CD14-positive monocyte (primary cell): ENCODE measurements at regions not wholly inside any gene's neighbourhood (a gene's known extent, or its start where the extent isn't known, plus 50 kb on each side); places are given as distances from the start of the nearest gene placed in this dataset.

Experiments used
- DNase-seq, 3 donors: peaks; one replicate each; pipeline ENCODE4 v3.0.0-alpha.2; 2011 to 2022
- H2AFZ ChIP-seq: 2 replicates; pipeline ENCODE4 v1.6.0; 2012; ENCODE audit warnings: mild to moderate bottlenecking, low read depth, low read length, inconsistent platforms; ENCODE audit not compliant: insufficient read depth, poor library complexity, severe bottlenecking
- H3K27ac ChIP-seq, 2 donors: 1 replicate in 1 of 2; 2 replicates in 1 of 2; pipeline ENCODE4 v1.5.1; 2012 to 2013; ENCODE audit warnings: low read length in 2 of 2, control low read depth in 1 of 2, inconsistent platforms in 1 of 2, low read depth in 1 of 2, mild to moderate bottlenecking in 1 of 2
- H3K27me3 ChIP-seq, 2 donors: one replicate each; pipeline versions ENCODE4 v1.6.0 to v1.6.1; 2011 to 2013; ENCODE audit warnings: low read length in 2 of 2; ENCODE audit not compliant: control insufficient read depth in 2 of 2, insufficient read depth in 2 of 2
- H3K36me3 ChIP-seq, 2 donors: replicated peaks in 1 of 2; 1 replicate in 1 of 2; 2 replicates in 1 of 2; pipeline versions ENCODE4 v1.5.1 to v1.6.1; 2012 to 2013; ENCODE audit warnings: low read length in 2 of 2, control low read depth in 1 of 2, inconsistent platforms in 1 of 2, mild to moderate bottlenecking in 1 of 2; ENCODE audit not compliant: insufficient read depth in 2 of 2, control insufficient read depth in 1 of 2
- H3K4me1 ChIP-seq, 2 donors: 1 replicate in 1 of 2; 2 replicates in 1 of 2; pipeline versions ENCODE4 v1.5.1 to v1.6.1; 2012 to 2013; ENCODE audit warnings: low read length in 2 of 2, control low read depth in 1 of 2, inconsistent platforms in 1 of 2, mild to moderate bottlenecking in 1 of 2, moderate library complexity in 1 of 2; ENCODE audit not compliant: insufficient read depth in 2 of 2, control insufficient read depth in 1 of 2
- H3K4me2 ChIP-seq: replicated peaks from 2 replicates; pipeline ENCODE3; 2012; ENCODE audit warnings: low read length, moderate library complexity, mild to moderate bottlenecking; ENCODE audit not compliant: poor library complexity, severe bottlenecking; ENCODE audit errors: extremely low read depth
- H3K4me3 ChIP-seq, 3 experiments: fragments of 200-600 bp in 1 of 3; sonication (generic) in 1 of 3; replicated peaks in 1 of 3; 1 replicate in 2 of 3; 2 replicates in 1 of 3; pipeline ENCODE4 v1.5.1; 2011 to 2013; ENCODE audit warnings: low read length in 3 of 3, mild to moderate bottlenecking in 3 of 3, control low read depth in 2 of 3, low read depth in 2 of 3, inconsistent platforms in 1 of 3, moderate library complexity in 1 of 3
- H3K79me2 ChIP-seq: 2 replicates; pipeline ENCODE4 v1.6.0; 2012; ENCODE audit warnings: mild to moderate bottlenecking, control low read depth, inconsistent platforms, low read length, moderate library complexity; ENCODE audit not compliant: insufficient read depth
- H3K9ac ChIP-seq: 2 replicates; pipeline ENCODE4 v1.6.0; 2017; ENCODE audit warnings: low read length, mild to moderate bottlenecking; ENCODE audit not compliant: insufficient read depth, poor library complexity, severe bottlenecking
- H3K9me3 ChIP-seq, 2 donors: replicated peaks in 1 of 2; 1 replicate in 1 of 2; 2 replicates in 1 of 2; pipeline versions ENCODE4 v1.5.1 to v1.6.1; 2012 to 2013; ENCODE audit warnings: low read length in 2 of 2, control low read depth in 1 of 2; ENCODE audit not compliant: control insufficient read depth in 1 of 2, insufficient read depth in 1 of 2
- H4K20me1 ChIP-seq: 2 replicates; pipeline ENCODE4 v1.6.0; 2012; ENCODE audit warnings: mild to moderate bottlenecking, low read length, control low read depth, moderate library complexity; ENCODE audit not compliant: insufficient read depth
- H3K27ac Mint-ChIP-seq, 7 donors: one replicate each; pipeline ENCODE4 v1.8.0; 2020; ENCODE audit warnings: mild to moderate bottlenecking in 7 of 7, mixed read lengths in 7 of 7, moderate library complexity in 6 of 7, inconsistent platforms in 2 of 7
- H3K27me3 Mint-ChIP-seq, 3 donors: one replicate each; pipeline ENCODE4 v1.8.0; 2021 to 2022; ENCODE audit warnings: low read depth in 3 of 3, mild to moderate bottlenecking in 3 of 3, mixed read lengths in 3 of 3, moderate library complexity in 3 of 3, inconsistent platforms in 1 of 3
- H3K36me3 Mint-ChIP-seq, 2 donors: one replicate each; pipeline ENCODE4 v1.8.0; 2020; ENCODE audit warnings: mixed read lengths in 2 of 2, inconsistent platforms in 1 of 2, mild to moderate bottlenecking in 1 of 2
- H3K4me1 Mint-ChIP-seq: one replicate; pipeline ENCODE4 v1.8.0; 2020; ENCODE audit warnings: mild to moderate bottlenecking, mixed read lengths
- H3K4me3 Mint-ChIP-seq, 2 donors: one replicate each; pipeline ENCODE4 v1.8.0; 2020; ENCODE audit warnings: mild to moderate bottlenecking in 2 of 2, mixed read lengths in 2 of 2, moderate library complexity in 1 of 2
- H3K9me3 Mint-ChIP-seq, 7 donors: one replicate each; pipeline ENCODE4 v1.8.0; 2020 to 2022; ENCODE audit warnings: mixed read lengths in 7 of 7, mild to moderate bottlenecking in 6 of 7, moderate library complexity in 6 of 7, inconsistent platforms in 2 of 7
- WGBS: methylation state at CpG from one replicate; pipeline ENCODE4 v1.1.5; 2013; ENCODE audit warnings: missing lambda C conversion rate; ENCODE audit not compliant: insufficient coverage; 5-methylcytosine and 5-hydroxymethylcytosine counted together
- intact Hi-C, 2 donors: fragments of 100-400 bp; cut with micrococcal nuclease; formaldehyde crosslinking; loops; one replicate each; pipeline versions ENCODE4 v1.15.0 to v1.15.1; 2023
- TF ChIP-seq, protein P1 (sequence below): fragments of 200-600 bp; IDR thresholded peaks from one replicate; pipeline ENCODE4 v1.8.0; 2022; ENCODE audit warnings: antibody characterized with exemption, mild to moderate bottlenecking

DNA sequence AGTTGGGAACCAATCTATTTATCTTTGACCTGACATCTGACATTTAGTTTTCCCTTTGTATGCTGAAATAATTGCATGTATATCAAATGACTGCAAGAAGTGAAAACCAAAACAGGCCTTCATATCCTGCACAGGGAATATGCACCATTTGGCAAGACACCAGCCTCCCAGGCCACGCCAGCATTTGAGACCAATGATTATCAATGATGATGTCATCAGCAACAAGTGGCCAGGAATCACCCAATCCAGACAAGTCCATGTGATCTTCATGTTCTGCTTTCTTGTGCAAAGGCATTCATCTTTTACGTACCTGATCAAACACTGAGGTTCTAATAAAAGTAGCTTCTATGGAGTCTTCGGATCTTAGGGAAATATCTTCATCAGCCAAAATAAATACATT is 107.4 kb upstream of the TENT5A start:
- no peaks in the 10 kb centered on the region for H3K79me2 ChIP-seq
- no peak overlapping the region for H2AFZ ChIP-seq
- Mint-ChIP-seq H3K27ac (peak overlapping the region in 1 of 7 donors; percentile 22), H3K4me1 (peaks cover 8% of the 10 kb centered on the region), H3K9me3 (peaks cover 0 to 2% (median 0%) of the 10 kb centered on the region in 7 donors), H3K36me3 (no peaks in the 10 kb centered on the region), H3K27me3 (peaks cover 0 to 2% (median 0%) of the 10 kb centered on the region in 3 donors), H3K4me3 (no peak overlapping the region)
- DNase-seq = no peak
- no peaks in the 10 kb centered on the region for H3K9me3 ChIP-seq
- 100% methylated on average over 1 of the region's 3 CpGs for WGBS
- H3K27ac ChIP-seq = no peak overlapping the region
- intact Hi-C loops = loop anchor here in 1 of 2 donors (5.0 kb wide), 1 partner anchor 318 kb away; no protein-coding TSS in a partner anchor
- no peaks in the 10 kb centered on the region for H3K27me3 ChIP-seq
- H3K4me1 ChIP-seq = no peaks in the 10 kb centered on the region
- no peak overlapping the region for H3K4me3 ChIP-seq
- TF ChIP-seq, protein P1, sequence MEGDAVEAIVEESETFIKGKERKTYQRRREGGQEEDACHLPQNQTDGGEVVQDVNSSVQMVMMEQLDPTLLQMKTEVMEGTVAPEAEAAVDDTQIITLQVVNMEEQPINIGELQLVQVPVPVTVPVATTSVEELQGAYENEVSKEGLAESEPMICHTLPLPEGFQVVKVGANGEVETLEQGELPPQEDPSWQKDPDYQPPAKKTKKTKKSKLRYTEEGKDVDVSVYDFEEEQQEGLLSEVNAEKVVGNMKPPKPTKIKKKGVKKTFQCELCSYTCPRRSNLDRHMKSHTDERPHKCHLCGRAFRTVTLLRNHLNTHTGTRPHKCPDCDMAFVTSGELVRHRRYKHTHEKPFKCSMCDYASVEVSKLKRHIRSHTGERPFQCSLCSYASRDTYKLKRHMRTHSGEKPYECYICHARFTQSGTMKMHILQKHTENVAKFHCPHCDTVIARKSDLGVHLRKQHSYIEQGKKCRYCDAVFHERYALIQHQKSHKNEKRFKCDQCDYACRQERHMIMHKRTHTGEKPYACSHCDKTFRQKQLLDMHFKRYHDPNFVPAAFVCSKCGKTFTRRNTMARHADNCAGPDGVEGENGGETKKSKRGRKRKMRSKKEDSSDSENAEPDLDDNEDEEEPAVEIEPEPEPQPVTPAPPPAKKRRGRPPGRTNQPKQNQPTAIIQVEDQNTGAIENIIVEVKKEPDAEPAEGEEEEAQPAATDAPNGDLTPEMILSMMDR = no peak
- no peak overlapping the region for H3K4me2 ChIP-seq
- no peak overlapping the region for H3K9ac ChIP-seq
- H4K20me1 ChIP-seq = no peaks in the 10 kb centered on the region
- H3K36me3 ChIP-seq = no peaks in the 10 kb centered on the region

- Histone ChIP-seq H3K79me2 (no peaks in the 10 kb centered on the region), H3K27ac (no peak overlapping the region), H2AFZ (no peak overlapping the region), H3K9me3 (no peaks in the 10 kb centered on the region), H3K4me1 (no peaks in the 10 kb centered on the region), H3K4me2 (no peak overlapping the region), H3K27me3 (no peaks in the 10 kb centered on the region), H4K20me1 (no peaks in the 10 kb centered on the region), H3K36me3 (no peaks in the 10 kb centered on the region), H3K4me3 (no peak overlapping the region), H3K9ac (no peak overlapping the region)
- no peak overlapping the region for H3K4me3 Mint-ChIP-seq
- peaks cover 8% of the 10 kb centered on the region for H3K4me1 Mint-ChIP-seq
- peaks cover 0 to 1% (median 0%) of the 10 kb centered on the region in 7 donors for H3K9me3 Mint-ChIP-seq
- intact Hi-C loops = no loop called here
- H3K27me3 Mint-ChIP-seq = no peaks in the 10 kb centered on the region
- DNase-seq = no peak
- H3K36me3 Mint-ChIP-seq = no peaks in the 10 kb centered on the region
- peak overlapping the region in 1 of 7 donors; percentile 22 for H3K27ac Mint-ChIP-seq
- TF ChIP-seq, protein P1 = no peak
Measured at GRCh38 chr6:81857812-81858211, 105.3 kb upstream of the TENT5A start.
